ENCODE measurements at regions not wholly inside any gene's neighbourhood (a gene's known extent, or its start where the extent isn't known, plus 50 kb on each side); places are given as distances from the start of the nearest gene placed in this dataset.
A peak's percentile ranks its signal among the peaks of the same experiment; 100 is the strongest.

GRCh38 chr3:107973961-107974360, 116.9 kb downstream of the CD47 start:
- Mint-ChIP-seq H3K27me3 (ENCODE audit: unreplicated experiment) (no peaks in the 10 kb centered on the region), H3K27ac (ENCODE audit: unreplicated experiment) (no peak overlapping the region), H3K4me3 (ENCODE audit: low read depth, unreplicated experiment) (no peak overlapping the region), H3K36me3 (ENCODE audit: insufficient read depth, unreplicated experiment) (peaks cover 18% of the 10 kb centered on the region), H3K9me3 (ENCODE audit: low read depth, unreplicated experiment) (no peaks in the 10 kb centered on the region), H3K4me1 (ENCODE audit: low read depth, unreplicated experiment) (peaks cover 59% of the 10 kb centered on the region)
- CTCF ChIA-PET: interaction anchor here (1.4 kb wide), 1 partner anchor 13 kb away, joined by 3 read pairs; no protein-coding TSS in a partner anchor
- BruUV-seq (replicated peaks): no TSS peak
- DNase-seq: no peak
- no peak for TF ChIP-seq CTCF (IDR thresholded peaks at IDR 0.05; ENCODE audit: unreplicated experiment)
- intact Hi-C loops (cut with micrococcal nuclease; ENCODE audit: unreplicated experiment): no loop called here

- no peak for DNase-seq
- H3K27me3 Mint-ChIP-seq (ENCODE audit: unreplicated experiment): no peaks in the 10 kb centered on the region
- no TSS peak for BruUV-seq (replicated peaks)
- no peak overlapping the region for H3K27ac Mint-ChIP-seq (ENCODE audit: unreplicated experiment)
- intact Hi-C loops (cut with micrococcal nuclease; ENCODE audit: unreplicated experiment): no loop called here
- CTCF ChIA-PET: interaction anchor here (1.4 kb wide), 1 partner anchor 14 kb away, joined by 3 read pairs; no protein-coding TSS in a partner anchor
- peaks cover 60% of the 10 kb centered on the region for H3K4me1 Mint-ChIP-seq (ENCODE audit: low read depth, unreplicated experiment)
- no peaks in the 10 kb centered on the region for H3K9me3 Mint-ChIP-seq (ENCODE audit: low read depth, unreplicated experiment)
- no peak overlapping the region for H3K4me3 Mint-ChIP-seq (ENCODE audit: low read depth, unreplicated experiment)
- H3K36me3 Mint-ChIP-seq (ENCODE audit: insufficient read depth, unreplicated experiment): peaks cover 18% of the 10 kb centered on the region
- TF ChIP-seq CTCF (IDR thresholded peaks at IDR 0.05; ENCODE audit: unreplicated experiment): no peak
Observed at GRCh38 chr3:107973152-107973551, 117.7 kb downstream of the CD47 start.

GRCh38 chr3:107970993-107971580, 119.7 kb downstream of the CD47 start:
- BruUV-seq (replicated peaks): no TSS peak
- intact Hi-C loops (cut with micrococcal nuclease; ENCODE audit: unreplicated experiment): no loop called here
- CTCF ChIA-PET: interaction anchor here (0.7 to 1.9 kb wide), 3 partner anchors 8 to 43 kb away, joined by 3 to 7 read pairs (median 6); no protein-coding TSS in a partner anchor
- H3K27me3 Mint-ChIP-seq (ENCODE audit: unreplicated experiment): no peaks in the 10 kb centered on the region
- H3K36me3 Mint-ChIP-seq (ENCODE audit: insufficient read depth, unreplicated experiment): peaks cover 18% of the 10 kb centered on the region
- H3K9me3 Mint-ChIP-seq (ENCODE audit: low read depth, unreplicated experiment): no peaks in the 10 kb centered on the region
- peak overlapping the region; percentile 74 for H3K27ac Mint-ChIP-seq (ENCODE audit: unreplicated experiment)
- peaks cover 65% of the 10 kb centered on the region for H3K4me1 Mint-ChIP-seq (ENCODE audit: low read depth, unreplicated experiment)
- DNase-seq: no peak
- TF ChIP-seq CTCF (IDR thresholded peaks at IDR 0.05; ENCODE audit: unreplicated experiment): no peak
- H3K4me3 Mint-ChIP-seq (ENCODE audit: low read depth, unreplicated experiment): no peak overlapping the region

GRCh38 chr3:107969994-107970819, 120.6 kb downstream of the CD47 start:
- Mint-ChIP-seq H3K36me3 (ENCODE audit: insufficient read depth, unreplicated experiment) (peaks cover 18% of the 10 kb centered on the region), H3K27me3 (ENCODE audit: unreplicated experiment) (no peaks in the 10 kb centered on the region), H3K9me3 (ENCODE audit: low read depth, unreplicated experiment) (no peaks in the 10 kb centered on the region), H3K4me3 (ENCODE audit: low read depth, unreplicated experiment) (no peak overlapping the region), H3K27ac (ENCODE audit: unreplicated experiment) (peak overlapping the region; percentile 74), H3K4me1 (ENCODE audit: low read depth, unreplicated experiment) (peaks cover 57% of the 10 kb centered on the region)
- intact Hi-C loops (cut with micrococcal nuclease; ENCODE audit: unreplicated experiment): no loop called here
- TF ChIP-seq CTCF (IDR thresholded peaks at IDR 0.05; ENCODE audit: unreplicated experiment): no peak
- CTCF ChIA-PET: interaction anchor here (0.7 to 1.9 kb wide), 4 partner anchors 9 to 83 kb away, joined by 3 to 7 read pairs (median 4); no protein-coding TSS in a partner anchor
- no TSS peak for BruUV-seq (replicated peaks)
- DNase-seq: peak; percentile 61
